ENCODE measurements at regions not wholly inside any gene's neighbourhood (a gene's known extent, or its start where the extent isn't known, plus 50 kb on each side); places are given as distances from the start of the nearest gene placed in this dataset.

DNA sequence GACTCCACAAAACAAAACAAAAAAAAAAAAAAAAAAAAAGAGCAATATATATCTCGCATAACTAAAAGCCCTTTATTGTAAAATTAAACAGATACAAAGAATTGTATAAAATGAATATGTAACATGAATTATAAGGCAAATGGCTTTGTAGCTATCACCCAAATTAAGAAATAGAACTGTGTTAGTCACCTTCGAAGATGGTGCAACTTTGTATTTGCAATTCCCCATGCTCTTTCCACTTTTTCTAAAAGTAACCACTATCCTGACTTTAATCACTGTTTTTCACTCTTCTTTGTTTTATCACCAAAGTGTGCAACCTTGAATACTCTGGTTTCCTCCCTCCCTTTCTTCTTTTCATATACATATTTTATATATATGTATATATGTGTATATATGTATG is 57.1 kb upstream of the HTR2A start:
- DNase-seq, result no peak
- Histone ChIP-seq H3K27ac (no peak overlapping the region), H3K36me3 (replicated peaks in 1 of 2) (no peaks in the 10 kb centered on the region), H3K4me1 (replicated peaks in 1 of 2) (no peaks in the 10 kb centered on the region), H3K27me3 (no peaks in the 10 kb centered on the region), H3K4me3 (no peak overlapping the region), H3K9me3 (replicated peaks in 1 of 3) (no peaks in the 10 kb centered on the region)
- TF ChIP-seq POLR2A (IDR thresholded peaks at IDR 0.05) (no peak), CTCF (IDR thresholded peaks at IDR 0.05) (no peak)
- 79 to 89% (median 85%) methylated on average over 2 of the region's 2 CpGs for WGBS, 4 donors
- intact Hi-C loops (cut with DNase I), result no loop called here

DNA sequence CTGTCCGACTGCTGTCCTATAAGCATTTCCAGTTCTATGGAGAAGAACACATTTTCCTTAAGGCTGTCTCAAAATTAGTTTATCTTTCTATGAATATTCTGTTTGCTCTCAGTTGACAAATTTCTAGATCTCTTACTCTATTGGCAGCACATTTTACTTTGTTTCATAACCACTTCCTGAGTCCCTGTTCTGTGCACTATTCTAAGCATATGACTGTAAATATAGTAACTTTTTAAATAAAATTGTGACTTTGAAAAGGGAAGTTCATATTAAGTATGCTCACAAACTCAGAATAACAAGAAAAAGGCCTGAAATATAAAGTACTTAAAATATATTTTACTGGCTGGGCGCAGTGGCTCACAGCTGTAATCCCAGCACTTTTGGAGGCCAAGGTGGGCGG is 56.5 kb upstream of the HTR2A start:
- intact Hi-C loops (cut with DNase I), result no loop called here
- H3K4me1 ChIP-seq (replicated peaks in 1 of 2), result no peaks in the 10 kb centered on the region
- H3K27me3 ChIP-seq, result no peaks in the 10 kb centered on the region
- no peak overlapping the region for H3K27ac ChIP-seq
- no peak overlapping the region for H3K4me3 ChIP-seq
- no peaks in the 10 kb centered on the region for H3K36me3 ChIP-seq (replicated peaks in 1 of 2)
- DNase-seq, result no peak
- TF ChIP-seq CTCF (IDR thresholded peaks at IDR 0.05) (no peak), POLR2A (IDR thresholded peaks at IDR 0.05) (no peak)
- no peaks in the 10 kb centered on the region for H3K9me3 ChIP-seq (replicated peaks in 1 of 3)
- 55 to 78% (median 72%) methylated on average over 3 of the region's 3 CpGs for WGBS, 4 donors

DNA sequence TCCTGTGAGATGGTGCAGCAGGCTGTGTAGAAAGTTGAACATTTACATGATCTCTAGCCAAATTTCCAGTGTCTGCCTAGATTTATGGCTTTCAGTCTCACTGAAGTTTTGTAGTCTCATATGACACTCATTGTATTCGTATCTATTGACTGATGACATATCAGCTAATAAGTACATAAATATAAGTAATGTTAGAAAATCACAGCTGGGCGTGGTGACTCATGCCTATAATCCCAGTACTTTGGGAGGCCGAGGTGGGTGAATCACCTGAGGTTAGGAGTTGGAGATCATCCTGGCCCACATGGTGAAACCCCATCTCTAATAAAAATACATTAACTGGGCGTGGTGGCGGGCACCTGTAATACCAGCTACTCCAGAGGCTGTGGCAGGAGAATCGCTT is 54.7 kb upstream of the HTR2A start:
- H3K4me3 ChIP-seq, result no peak overlapping the region
- H3K4me1 ChIP-seq (replicated peaks in 1 of 2), result no peaks in the 10 kb centered on the region
- no peaks in the 10 kb centered on the region for H3K27me3 ChIP-seq
- TF ChIP-seq CTCF (IDR thresholded peaks at IDR 0.05) (no peak), POLR2A (IDR thresholded peaks at IDR 0.05) (no peak)
- no peak overlapping the region for H3K27ac ChIP-seq
- intact Hi-C loops (cut with DNase I), result no loop called here
- WGBS, 4 donors, result 76 to 88% (median 81%) methylated on average over 6 of the region's 6 CpGs
- DNase-seq, result no peak
- H3K36me3 ChIP-seq (replicated peaks in 1 of 2), result no peaks in the 10 kb centered on the region
- no peaks in the 10 kb centered on the region for H3K9me3 ChIP-seq (replicated peaks in 1 of 3)

- Histone ChIP-seq H3K4me1 (replicated peaks in 1 of 2) (no peaks in the 10 kb centered on the region), H3K27me3 (no peaks in the 10 kb centered on the region), H3K36me3 (replicated peaks in 1 of 2) (no peaks in the 10 kb centered on the region), H3K4me3 (no peak overlapping the region), H3K9me3 (replicated peaks in 1 of 3) (no peaks in the 10 kb centered on the region), H3K27ac (no peak overlapping the region)
- intact Hi-C loops (cut with DNase I), result no loop called here
- WGBS, 4 donors, result 83 to 90% (median 89%) methylated on average over 3 of the region's 3 CpGs
- no peak for TF ChIP-seq POLR2A (IDR thresholded peaks at IDR 0.05)
- TF ChIP-seq CTCF (IDR thresholded peaks at IDR 0.05), result no peak
- DNase-seq, result no peak
These were observed 52.4 kb upstream of the HTR2A start for GRCh38 chr13:46949211-46949610.

All from adrenal gland (tissue), 9 donors.